ENCODE measurements at regions not wholly inside any gene's neighbourhood (a gene's known extent, or its start where the extent isn't known, plus 50 kb on each side); places are given as distances from the start of the nearest gene placed in this dataset.

DNA sequence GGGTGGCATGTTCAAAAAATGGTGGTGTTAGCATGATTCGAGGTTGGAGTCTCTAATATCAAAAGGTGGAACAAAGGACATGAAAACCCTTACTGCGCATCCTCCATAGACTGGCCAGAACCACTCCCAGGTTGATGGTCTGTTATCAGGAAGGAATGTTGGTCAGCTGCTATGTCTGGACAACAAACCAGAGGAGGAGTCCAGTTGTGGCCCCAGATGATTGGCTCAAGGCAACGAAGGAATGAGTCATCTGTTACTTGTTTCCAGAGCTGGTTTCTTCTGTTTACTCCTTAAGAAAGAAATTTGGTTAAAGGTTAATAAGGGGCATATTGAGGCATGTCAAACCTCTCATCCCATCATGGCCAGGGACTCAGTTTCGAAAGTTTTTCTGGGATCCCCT is 56.8 kb upstream of the GRIA4 start:
- H3K4me3 ChIP-seq (ENCODE audit: low read length): no peak overlapping the region
- no peak for DNase-seq (ENCODE audit: low read depth)
- TF ChIP-seq, protein P1, sequence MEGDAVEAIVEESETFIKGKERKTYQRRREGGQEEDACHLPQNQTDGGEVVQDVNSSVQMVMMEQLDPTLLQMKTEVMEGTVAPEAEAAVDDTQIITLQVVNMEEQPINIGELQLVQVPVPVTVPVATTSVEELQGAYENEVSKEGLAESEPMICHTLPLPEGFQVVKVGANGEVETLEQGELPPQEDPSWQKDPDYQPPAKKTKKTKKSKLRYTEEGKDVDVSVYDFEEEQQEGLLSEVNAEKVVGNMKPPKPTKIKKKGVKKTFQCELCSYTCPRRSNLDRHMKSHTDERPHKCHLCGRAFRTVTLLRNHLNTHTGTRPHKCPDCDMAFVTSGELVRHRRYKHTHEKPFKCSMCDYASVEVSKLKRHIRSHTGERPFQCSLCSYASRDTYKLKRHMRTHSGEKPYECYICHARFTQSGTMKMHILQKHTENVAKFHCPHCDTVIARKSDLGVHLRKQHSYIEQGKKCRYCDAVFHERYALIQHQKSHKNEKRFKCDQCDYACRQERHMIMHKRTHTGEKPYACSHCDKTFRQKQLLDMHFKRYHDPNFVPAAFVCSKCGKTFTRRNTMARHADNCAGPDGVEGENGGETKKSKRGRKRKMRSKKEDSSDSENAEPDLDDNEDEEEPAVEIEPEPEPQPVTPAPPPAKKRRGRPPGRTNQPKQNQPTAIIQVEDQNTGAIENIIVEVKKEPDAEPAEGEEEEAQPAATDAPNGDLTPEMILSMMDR (conservative IDR thresholded peaks at IDR 0.05; ENCODE audit: low read depth, low read length): no peak

- TF ChIP-seq, protein P1 (conservative IDR thresholded peaks at IDR 0.05; ENCODE audit: low read depth, low read length): no peak
- no peak overlapping the region for H3K4me3 ChIP-seq (ENCODE audit: low read length)
- DNase-seq (ENCODE audit: low read depth): no peak
These were observed 61.5 kb upstream of the GRIA4 start for GRCh38 chr11:105548359-105548758.

- no peak for DNase-seq (ENCODE audit: low read depth)
- H3K4me3 ChIP-seq (ENCODE audit: low read length): no peak overlapping the region
- TF ChIP-seq, protein P1 (conservative IDR thresholded peaks at IDR 0.05; ENCODE audit: low read depth, low read length): no peak
These were observed 71.3 kb upstream of the GRIA4 start for GRCh38 chr11:105538588-105538987.

DNA sequence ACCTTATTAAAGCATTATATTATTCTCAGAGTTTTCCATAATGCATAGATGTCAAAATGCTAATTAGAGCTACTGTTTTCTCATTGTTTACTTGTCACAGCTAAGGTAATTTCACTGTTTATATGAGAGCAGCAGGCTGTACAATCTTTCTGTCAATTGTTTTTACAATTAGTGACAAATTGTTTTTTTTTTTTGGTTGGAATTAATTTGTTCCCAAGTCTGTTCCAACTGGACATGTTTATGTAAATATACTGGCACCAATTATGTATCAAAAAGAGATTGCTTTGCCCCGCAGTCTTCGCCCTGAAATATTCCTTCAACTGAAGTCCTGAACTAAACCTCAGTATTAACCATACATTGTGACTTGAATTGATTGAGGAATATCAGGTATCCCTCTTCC is 72.3 kb upstream of the GRIA4 start:
- DNase-seq (ENCODE audit: low read depth): no peak
- no peak overlapping the region for H3K4me3 ChIP-seq (ENCODE audit: low read length)
- TF ChIP-seq, protein P1 (conservative IDR thresholded peaks at IDR 0.05; ENCODE audit: low read depth, low read length): no peak

- no peak for DNase-seq (ENCODE audit: low read depth)
- H3K4me3 ChIP-seq (ENCODE audit: low read length): no peak overlapping the region
- TF ChIP-seq, protein P1 (conservative IDR thresholded peaks at IDR 0.05; ENCODE audit: low read depth, low read length): no peak
These were observed 85.6 kb upstream of the GRIA4 start for GRCh38 chr11:105524286-105524685.

DNA sequence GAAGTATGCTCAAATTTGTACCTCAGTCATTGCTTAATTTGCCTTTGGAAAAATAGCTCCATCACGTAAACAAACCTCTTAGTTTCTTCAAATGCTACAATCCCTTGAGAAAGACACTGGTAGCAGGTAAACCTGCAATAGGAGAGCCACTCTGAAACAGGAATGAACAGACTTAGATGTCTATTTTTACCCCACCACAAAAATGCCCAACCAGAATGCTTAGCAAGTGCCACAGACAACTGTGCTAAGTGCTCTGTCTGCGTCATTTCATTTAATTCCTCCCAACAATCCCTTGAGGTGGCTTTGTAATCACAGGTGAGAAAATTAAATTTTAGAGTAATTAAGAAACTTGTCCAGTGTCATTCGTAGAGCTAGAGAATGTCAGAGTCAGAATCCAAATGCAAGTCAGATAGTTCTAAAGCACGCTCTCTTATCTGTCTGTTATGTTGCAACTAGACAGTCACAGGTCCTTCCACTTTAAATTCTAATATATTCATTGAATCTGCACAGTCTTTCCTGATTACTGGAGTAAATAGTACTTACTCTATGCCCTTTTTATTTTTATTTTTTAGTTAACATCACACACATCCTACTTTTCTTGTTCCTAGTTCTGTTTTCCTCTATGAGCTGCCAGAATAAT is 89.0 kb upstream of the GRIA4 start:
- TF ChIP-seq, protein P1 (conservative IDR thresholded peaks at IDR 0.05; ENCODE audit: low read depth, low read length): no peak
- no peak overlapping the region for H3K4me3 ChIP-seq (ENCODE audit: low read length)
- no peak for DNase-seq (ENCODE audit: low read depth)

GRCh38 chr11:105507496-105508254 is 102.2 kb upstream of the GRIA4 start:
- DNase-seq (ENCODE audit: low read depth): no peak
- no peak overlapping the region for H3K4me3 ChIP-seq (ENCODE audit: low read length)
- TF ChIP-seq, protein P1 (conservative IDR thresholded peaks at IDR 0.05; ENCODE audit: low read depth, low read length): no peak

Data from retinal pigment epithelial cell (primary cell).